DOHH2 (cell line): ENCODE measurements at regions not wholly inside any gene's neighbourhood (a gene's known extent, or its start where the extent isn't known, plus 50 kb on each side); places are given as distances from the start of the nearest gene placed in this dataset.
"Not testable (repeated sequence)": the region's sequence is repeated elsewhere in the genome, so short reads cannot be mapped to it uniquely, and the experiment has no call there.

Experiments used
- H3F3A ChIP-seq: fragments of 200-600 bp; sonication (generic), shearing (Covaris generic); 2 replicates; pipeline ENCODE4 v1.6.0; 2016; ENCODE audit warnings: antibody characterized with exemption, mild to moderate bottlenecking; ENCODE audit not compliant: control insufficient read depth, insufficient read depth
- H3K27ac ChIP-seq: fragments of 200-600 bp; sonication (generic); 2 replicates; pipeline ENCODE4 v1.5.1; 2014; ENCODE audit warnings: low read depth, mild to moderate bottlenecking, low read length, moderate library complexity
- H3K27me3 ChIP-seq: fragments of 200-600 bp; sonication (generic); 2 replicates; pipeline ENCODE4 v1.6.1; 2014; ENCODE audit warnings: mild to moderate bottlenecking, low read length, mixed read lengths; ENCODE audit not compliant: control insufficient read depth
- H3K36me3 ChIP-seq: fragments of 200-600 bp; sonication (generic); 2 replicates; pipeline ENCODE4 v1.6.1; 2014; ENCODE audit warnings: mild to moderate bottlenecking, low read length, moderate library complexity, mixed read lengths; ENCODE audit not compliant: control insufficient read depth
- H3K4me1 ChIP-seq: fragments of 200-600 bp; sonication (generic); 2 replicates; pipeline ENCODE4 v1.6.1; 2014; ENCODE audit warnings: mild to moderate bottlenecking, low read length, mixed read lengths; ENCODE audit not compliant: control insufficient read depth
- H3K4me2 ChIP-seq: fragments of 200-600 bp; sonication (generic); 2 replicates; pipeline ENCODE4 v1.6.0; 2014; ENCODE audit warnings: mild to moderate bottlenecking, low read length, moderate library complexity
- H3K4me3 ChIP-seq: fragments of 200-600 bp; sonication (generic); 2 replicates; pipeline ENCODE4 v1.5.1; 2014; ENCODE audit warnings: mild to moderate bottlenecking, low read length, mixed read lengths
- H3K79me2 ChIP-seq: fragments of 200-600 bp; sonication (generic); 2 replicates; pipeline ENCODE4 v1.6.1; 2014; ENCODE audit warnings: mild to moderate bottlenecking, low read length, mixed read lengths; ENCODE audit not compliant: control insufficient read depth
- H3K9me2 ChIP-seq: fragments of 200-600 bp; sonication (generic); replicated peaks from 2 replicates; pipeline ENCODE4 v1.6.1; 2014; ENCODE audit warnings: mild to moderate bottlenecking, low read length, mixed read lengths; ENCODE audit not compliant: control insufficient read depth
- H3K9me3 ChIP-seq: fragments of 200-600 bp; sonication (generic); 2 replicates; pipeline ENCODE4 v1.6.1; 2014; ENCODE audit warnings: antibody characterized with exemption, low read length, mixed read lengths; ENCODE audit not compliant: control insufficient read depth, insufficient read depth
- H4K20me1 ChIP-seq: fragments of 200-600 bp; sonication (generic); 2 replicates; pipeline ENCODE4 v1.6.0; 2014; ENCODE audit warnings: low read depth, mild to moderate bottlenecking, antibody characterized with exemption, low read length, moderate library complexity; ENCODE audit not compliant: control insufficient read depth, insufficient read depth
- EZH2phosphoT487 ChIP-seq: fragments of 200-600 bp; sonication (generic); IDR thresholded peaks from 2 replicates; pipeline ENCODE4 v1.6.1; 2017; ENCODE audit warnings: borderline replicate concordance, mild to moderate bottlenecking, antibody characterized with exemption, low read length, moderate library complexity, mixed read lengths
- TF ChIP-seq, protein P1 (sequence below): fragments of 200-600 bp; sonication (generic); IDR thresholded peaks from one replicate; pipeline ENCODE4 v1.5.1; 2014; ENCODE audit warnings: antibody characterized with exemption, mild to moderate bottlenecking, low read depth, low read length; ENCODE audit not compliant: poor library complexity, severe bottlenecking

DNA sequence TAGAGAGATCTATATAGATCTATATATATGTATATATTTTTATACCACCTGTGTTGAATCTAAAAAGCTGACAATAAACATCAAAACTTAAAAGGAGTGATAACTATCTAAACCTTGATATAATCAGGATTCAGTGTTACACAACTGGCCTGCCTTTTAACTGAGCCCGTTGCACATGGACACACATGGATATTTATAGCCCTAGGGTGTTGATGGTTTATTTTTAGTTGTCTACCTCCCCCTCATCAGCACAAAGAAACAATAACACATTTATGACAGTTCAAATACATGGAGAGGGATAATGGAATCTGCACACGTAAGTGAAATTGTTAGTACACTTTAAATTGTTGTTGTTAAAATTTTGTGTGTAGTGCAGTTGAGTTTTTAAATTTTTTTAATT lies 336.9 kb downstream of the ZNF248 start:
- Histone ChIP-seq H3K9me2 (no peaks in the 10 kb centered on the region), H3K27me3 (no peaks in the 10 kb centered on the region), H3K4me3 (no peak overlapping the region), H4K20me1 (no peaks in the 10 kb centered on the region), H3F3A (no peaks in the 10 kb centered on the region), H3K36me3 (no peaks in the 10 kb centered on the region), H3K4me1 (no peaks in the 10 kb centered on the region), H3K79me2 (no peaks in the 10 kb centered on the region), H3K9me3 (no peaks in the 10 kb centered on the region), H3K4me2 (no peak overlapping the region), H3K27ac (no peak overlapping the region)
- no peak for TF ChIP-seq EZH2phosphoT487
- TF ChIP-seq, protein P1, sequence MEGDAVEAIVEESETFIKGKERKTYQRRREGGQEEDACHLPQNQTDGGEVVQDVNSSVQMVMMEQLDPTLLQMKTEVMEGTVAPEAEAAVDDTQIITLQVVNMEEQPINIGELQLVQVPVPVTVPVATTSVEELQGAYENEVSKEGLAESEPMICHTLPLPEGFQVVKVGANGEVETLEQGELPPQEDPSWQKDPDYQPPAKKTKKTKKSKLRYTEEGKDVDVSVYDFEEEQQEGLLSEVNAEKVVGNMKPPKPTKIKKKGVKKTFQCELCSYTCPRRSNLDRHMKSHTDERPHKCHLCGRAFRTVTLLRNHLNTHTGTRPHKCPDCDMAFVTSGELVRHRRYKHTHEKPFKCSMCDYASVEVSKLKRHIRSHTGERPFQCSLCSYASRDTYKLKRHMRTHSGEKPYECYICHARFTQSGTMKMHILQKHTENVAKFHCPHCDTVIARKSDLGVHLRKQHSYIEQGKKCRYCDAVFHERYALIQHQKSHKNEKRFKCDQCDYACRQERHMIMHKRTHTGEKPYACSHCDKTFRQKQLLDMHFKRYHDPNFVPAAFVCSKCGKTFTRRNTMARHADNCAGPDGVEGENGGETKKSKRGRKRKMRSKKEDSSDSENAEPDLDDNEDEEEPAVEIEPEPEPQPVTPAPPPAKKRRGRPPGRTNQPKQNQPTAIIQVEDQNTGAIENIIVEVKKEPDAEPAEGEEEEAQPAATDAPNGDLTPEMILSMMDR, result no peak

DNA sequence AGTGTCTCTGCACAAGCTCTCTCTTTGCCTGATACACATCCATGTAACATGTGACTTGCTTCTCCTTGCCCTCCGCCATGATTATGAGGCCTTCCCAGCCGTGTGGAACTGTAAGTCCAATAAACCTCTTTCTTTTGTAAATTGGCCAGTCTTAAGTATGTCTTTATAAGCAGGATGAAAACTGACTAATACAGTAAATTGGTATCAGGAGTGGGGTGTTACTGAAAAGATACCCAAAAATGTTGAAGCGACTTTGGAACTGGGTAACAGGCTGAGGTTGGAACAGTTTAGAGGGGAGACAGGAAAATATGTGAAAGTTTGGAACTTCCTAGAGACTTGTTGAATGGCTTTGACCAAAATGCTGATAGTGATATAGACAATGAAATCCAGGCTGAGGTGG lies 346.9 kb downstream of the ZNF248 start:
- H3F3A ChIP-seq, H3K9me3 ChIP-seq, H3K27ac ChIP-seq, H3K79me2 ChIP-seq, H3K9me2 ChIP-seq, H3K27me3 ChIP-seq, H3K4me1 ChIP-seq, H3K36me3 ChIP-seq, H3K4me2 ChIP-seq, H3K4me3 ChIP-seq, H4K20me1 ChIP-seq: not testable (repeated sequence)

DNA sequence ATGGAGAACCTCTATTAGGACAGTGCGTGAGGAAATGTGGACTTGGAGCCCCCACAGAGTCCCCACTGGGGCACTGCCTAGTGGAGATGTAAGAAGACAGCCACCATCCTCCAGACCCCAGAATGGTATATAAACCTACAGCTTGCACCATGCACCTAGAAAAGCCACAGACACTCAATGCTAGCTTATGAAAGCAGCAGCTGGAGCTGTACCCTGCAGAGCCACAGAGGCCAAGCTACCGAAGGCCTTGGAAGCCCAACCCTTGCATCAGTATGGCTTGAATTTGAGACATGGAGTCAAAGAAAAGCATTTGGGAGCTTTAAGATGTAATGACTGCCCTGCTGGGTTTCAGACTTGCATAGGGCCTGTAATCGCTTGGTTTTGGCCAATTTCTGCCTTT lies 361.3 kb downstream of the ZNF248 start:
- H3K9me3 ChIP-seq, result no peaks in the 10 kb centered on the region
- H3K4me1 ChIP-seq, result no peaks in the 10 kb centered on the region
- no peaks in the 10 kb centered on the region for H3K27me3 ChIP-seq
- no peaks in the 10 kb centered on the region for H3K79me2 ChIP-seq
- H3K36me3 ChIP-seq, result no peaks in the 10 kb centered on the region
- H3F3A ChIP-seq, result no peaks in the 10 kb centered on the region
- TF ChIP-seq EZH2phosphoT487, result no peak
- TF ChIP-seq, protein P1, result no peak
- H3K4me3 ChIP-seq, result no peak overlapping the region
- no peaks in the 10 kb centered on the region for H4K20me1 ChIP-seq
- no peaks in the 10 kb centered on the region for H3K9me2 ChIP-seq
- no peak overlapping the region for H3K27ac ChIP-seq
- no peak overlapping the region for H3K4me2 ChIP-seq

DNA sequence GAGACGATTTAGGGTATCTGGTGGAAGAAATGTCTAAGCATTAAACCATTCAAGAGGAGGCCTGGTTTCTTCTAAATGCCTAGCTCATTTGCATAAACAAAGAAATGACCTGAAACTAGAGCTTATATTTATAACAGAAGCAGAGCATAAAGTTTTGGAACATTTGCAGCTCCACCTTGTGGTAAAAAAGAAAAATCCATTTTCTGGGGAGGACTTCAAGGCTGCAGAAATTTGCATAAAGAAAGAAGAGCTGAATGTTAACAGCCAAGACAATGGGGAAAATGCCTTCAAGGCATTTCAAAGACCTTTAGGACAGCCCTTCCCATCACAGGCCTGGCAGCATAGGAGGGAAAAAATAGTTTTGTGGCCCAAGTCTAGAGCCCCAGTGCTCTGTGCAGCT lies 362.0 kb downstream of the ZNF248 start:
- Histone ChIP-seq H3K27me3 (no peaks in the 10 kb centered on the region), H3K9me2 (no peaks in the 10 kb centered on the region), H3K79me2 (no peaks in the 10 kb centered on the region), H3K9me3 (no peaks in the 10 kb centered on the region), H4K20me1 (no peaks in the 10 kb centered on the region), H3K36me3 (no peaks in the 10 kb centered on the region), H3F3A (no peaks in the 10 kb centered on the region), H3K4me1 (no peaks in the 10 kb centered on the region), H3K27ac (no peak overlapping the region), H3K4me3 (no peak overlapping the region), H3K4me2 (no peak overlapping the region)
- TF ChIP-seq, protein P1, result peak; percentile 54
- TF ChIP-seq EZH2phosphoT487, result no peak

DNA sequence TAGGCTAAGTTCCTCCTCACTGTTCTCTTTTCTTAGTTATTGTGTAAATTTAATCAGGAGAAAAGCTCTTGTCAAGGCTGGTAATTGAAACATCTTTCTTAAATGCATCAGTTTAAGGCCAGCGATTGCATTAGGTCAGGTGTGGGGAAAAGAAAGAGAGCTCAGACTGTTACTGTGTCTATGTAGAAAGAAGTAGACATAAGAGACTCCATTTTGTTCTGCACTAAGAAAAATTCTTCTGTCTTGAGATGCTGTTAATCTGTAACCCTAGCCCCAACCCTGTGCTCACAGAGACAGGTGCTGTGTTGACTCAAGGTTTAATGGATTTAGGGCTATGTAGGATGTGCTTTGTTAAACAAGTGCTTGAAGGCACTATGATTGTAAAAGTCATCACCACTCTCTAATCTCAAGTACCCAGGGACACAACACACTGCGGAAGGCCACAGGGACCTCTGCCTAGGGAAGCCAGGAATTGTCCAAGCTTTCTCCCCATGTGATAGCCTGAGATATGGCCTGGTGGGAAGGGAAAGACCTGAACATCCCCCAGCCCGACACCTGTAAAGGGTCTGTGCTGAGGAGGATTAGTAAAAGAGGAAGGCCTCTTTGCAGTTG lies 364.1 kb downstream of the ZNF248 start:
- H3K4me3 ChIP-seq, H3K9me2 ChIP-seq, H3F3A ChIP-seq, H3K36me3 ChIP-seq, H3K79me2 ChIP-seq, H3K27ac ChIP-seq, H3K27me3 ChIP-seq, H3K4me1 ChIP-seq, H3K4me2 ChIP-seq, H4K20me1 ChIP-seq, H3K9me3 ChIP-seq: not testable (repeated sequence)
